Gastrocnemius medialis (tissue), 4 donors: ENCODE measurements at regions not wholly inside any gene's neighbourhood (a gene's known extent, or its start where the extent isn't known, plus 50 kb on each side); places are given as distances from the start of the nearest gene placed in this dataset.

Source experiments
- POLR2A ChIP-seq, 2 donors: fragments of 450-650 bp; IDR thresholded peaks; one replicate each; pipeline ENCODE4 v1.6.1; 2017; ENCODE audit warnings: antibody characterized with exemption in 2 of 2, mild to moderate bottlenecking in 2 of 2, moderate library complexity in 2 of 2
- TF ChIP-seq, protein P1 (sequence below), 5 experiments: fragments of 450-650 bp in 3 of 5; fragments of 200-600 bp in 2 of 5; sonication (generic) in 2 of 5; IDR thresholded peaks in 4 of 5; conservative IDR thresholded peaks in 1 of 5; 1 replicate in 4 of 5; 2 replicates in 1 of 5; pipeline ENCODE4 v1.5.1; 2016 to 2019; ENCODE audit warnings: antibody characterized with exemption in 5 of 5, mild to moderate bottlenecking in 3 of 5, moderate library complexity in 3 of 5

DNA sequence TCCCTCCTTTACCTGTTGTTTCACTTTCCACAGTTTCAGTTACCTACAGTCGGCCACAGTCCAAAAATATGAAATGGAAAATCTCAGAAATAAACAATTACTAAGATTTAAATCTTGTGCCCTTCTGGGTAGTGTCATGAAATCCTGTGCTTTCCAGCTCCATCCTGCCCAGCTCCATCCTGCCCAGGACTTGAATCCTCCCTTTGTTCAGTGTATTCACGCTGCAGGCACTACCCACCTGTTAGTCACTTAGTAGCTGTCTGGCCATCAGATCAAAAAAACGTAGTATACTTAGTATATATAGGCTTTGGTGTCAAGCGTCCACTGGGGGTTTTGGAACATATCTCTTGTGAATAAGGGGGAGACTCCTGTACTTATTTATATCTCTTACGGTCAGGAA lies 329.0 kb upstream of the SEMA6D start:
- TF ChIP-seq, protein P1, sequence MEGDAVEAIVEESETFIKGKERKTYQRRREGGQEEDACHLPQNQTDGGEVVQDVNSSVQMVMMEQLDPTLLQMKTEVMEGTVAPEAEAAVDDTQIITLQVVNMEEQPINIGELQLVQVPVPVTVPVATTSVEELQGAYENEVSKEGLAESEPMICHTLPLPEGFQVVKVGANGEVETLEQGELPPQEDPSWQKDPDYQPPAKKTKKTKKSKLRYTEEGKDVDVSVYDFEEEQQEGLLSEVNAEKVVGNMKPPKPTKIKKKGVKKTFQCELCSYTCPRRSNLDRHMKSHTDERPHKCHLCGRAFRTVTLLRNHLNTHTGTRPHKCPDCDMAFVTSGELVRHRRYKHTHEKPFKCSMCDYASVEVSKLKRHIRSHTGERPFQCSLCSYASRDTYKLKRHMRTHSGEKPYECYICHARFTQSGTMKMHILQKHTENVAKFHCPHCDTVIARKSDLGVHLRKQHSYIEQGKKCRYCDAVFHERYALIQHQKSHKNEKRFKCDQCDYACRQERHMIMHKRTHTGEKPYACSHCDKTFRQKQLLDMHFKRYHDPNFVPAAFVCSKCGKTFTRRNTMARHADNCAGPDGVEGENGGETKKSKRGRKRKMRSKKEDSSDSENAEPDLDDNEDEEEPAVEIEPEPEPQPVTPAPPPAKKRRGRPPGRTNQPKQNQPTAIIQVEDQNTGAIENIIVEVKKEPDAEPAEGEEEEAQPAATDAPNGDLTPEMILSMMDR (IDR thresholded peaks at IDR 0.05 in 4 of 5, conservative IDR thresholded peaks at IDR 0.05 in 1 of 5) = no peak
- no peak for TF ChIP-seq POLR2A (IDR thresholded peaks at IDR 0.05)
